SK-N-SH treated with all-trans-retinoic acid at 6 μM for 48 hours (cell line): ENCODE measurements at regions not wholly inside any gene's neighbourhood (a gene's known extent, or its start where the extent isn't known, plus 50 kb on each side); places are given as distances from the start of the nearest gene placed in this dataset.

ENCODE experiments used
- ATAC-seq: fragments of 200-7000 bp; cut with Tn5 transposase; 3 replicates; pipeline ENCODE4 v1.9.1; 2020; ENCODE audit warnings: mild to moderate bottlenecking, moderate library complexity
- ARNTL ChIP-seq: fragments of 450-650 bp; formaldehyde crosslinking; IDR thresholded peaks from 2 replicates; pipeline ENCODE4 v1.5.0; 2020; ENCODE audit warnings: low read depth, mild to moderate bottlenecking, moderate library complexity, borderline replicate concordance
- BACH2 ChIP-seq: fragments of 250-450 bp; sonication (Bioruptor Pico); IDR thresholded peaks from 2 replicates; pipeline ENCODE4 v1.9.0; 2021; ENCODE audit warnings: mild to moderate bottlenecking, borderline replicate concordance
- CSDC2 ChIP-seq: fragments of 250-450 bp; sonication (Bioruptor Pico); IDR thresholded peaks from 2 replicates; pipeline ENCODE4 v1.5.0; 2020; ENCODE audit warnings: mild to moderate bottlenecking, moderate library complexity
- CSRNP3 ChIP-seq: fragments of 250-450 bp; sonication (Bioruptor Pico); IDR thresholded peaks from 2 replicates; pipeline ENCODE4 v1.5.1; 2021; ENCODE audit warnings: mild to moderate bottlenecking, moderate library complexity
- ESRRG ChIP-seq: fragments of 250-450 bp; sonication (Bioruptor Pico); IDR thresholded peaks from 2 replicates; pipeline ENCODE4 v1.6.1; 2021; ENCODE audit warnings: mild to moderate bottlenecking
- GLIS3 ChIP-seq: fragments of 250-450 bp; sonication (Bioruptor Pico); IDR thresholded peaks from 2 replicates; pipeline ENCODE4 v1.5.0; 2020; ENCODE audit warnings: mild to moderate bottlenecking, moderate library complexity
- ISL1 ChIP-seq: fragments of 250-450 bp; sonication (Bioruptor Pico); IDR thresholded peaks from 2 replicates; pipeline ENCODE4 v2.1.2; 2022; ENCODE audit warnings: mild to moderate bottlenecking, moderate library complexity
- OSR1 ChIP-seq: fragments of 250-450 bp; sonication (Bioruptor Pico); IDR thresholded peaks from 2 replicates; pipeline ENCODE4 v1.8.0; 2022; ENCODE audit warnings: moderate library complexity, mild to moderate bottlenecking, inconsistent platforms
- SNAI2 ChIP-seq: fragments of 250-450 bp; sonication (Bioruptor Pico); IDR thresholded peaks from 2 replicates; pipeline ENCODE4 v1.5.0; 2020; ENCODE audit warnings: mild to moderate bottlenecking, moderate library complexity
- TCF4 ChIP-seq: fragments of 250-450 bp; sonication (Bioruptor Pico); IDR thresholded peaks from 2 replicates; pipeline ENCODE4 v1.8.0; 2021; ENCODE audit warnings: mild to moderate bottlenecking, moderate library complexity, borderline replicate concordance
- TOX ChIP-seq: fragments of 250-450 bp; sonication (Bioruptor Pico); IDR thresholded peaks from 2 replicates; pipeline ENCODE4 v1.8.0; 2021; ENCODE audit warnings: mild to moderate bottlenecking, moderate library complexity, borderline replicate concordance
- ZC3H10 ChIP-seq: fragments of 250-450 bp; sonication (Bioruptor Pico); IDR thresholded peaks from 2 replicates; pipeline ENCODE4 v1.5.1; 2021; ENCODE audit warnings: mild to moderate bottlenecking, moderate library complexity
- ZFP3 ChIP-seq: fragments of 250-450 bp; sonication (Bioruptor Pico); IDR thresholded peaks from 2 replicates; pipeline ENCODE4 v1.5.0; 2020; ENCODE audit warnings: mild to moderate bottlenecking, moderate library complexity
- ZFP30 ChIP-seq: fragments of 450-650 bp; formaldehyde crosslinking; IDR thresholded peaks from 2 replicates; pipeline ENCODE4 v1.5.0; 2022; ENCODE audit warnings: mild to moderate bottlenecking, moderate library complexity
- ZNF565 ChIP-seq: fragments of 450-650 bp; formaldehyde crosslinking; conservative IDR thresholded peaks from 2 replicates; pipeline ENCODE4 v1.5.0; 2020; ENCODE audit warnings: low read depth, mild to moderate bottlenecking, moderate library complexity
- ZNF70 ChIP-seq: fragments of 450-650 bp; formaldehyde crosslinking; IDR thresholded peaks from 2 replicates; pipeline ENCODE4 v1.5.0; 2020; ENCODE audit warnings: mild to moderate bottlenecking, moderate library complexity
- TF ChIP-seq, protein P1 (sequence below): fragments of 250-450 bp; sonication (Bioruptor Pico); IDR thresholded peaks from 2 replicates; pipeline ENCODE4 v1.8.0; 2021; ENCODE audit warnings: low read depth, mild to moderate bottlenecking, moderate library complexity, borderline replicate concordance
- TF ChIP-seq, protein P2 (sequence below): fragments of 250-450 bp; sonication (Bioruptor Pico); IDR thresholded peaks from 2 replicates; pipeline ENCODE4 v1.8.0; 2020; ENCODE audit warnings: mild to moderate bottlenecking, moderate library complexity, borderline replicate concordance
- TF ChIP-seq, protein P3 (sequence below): fragments of 250-450 bp; sonication (Bioruptor Pico); IDR thresholded peaks from 2 replicates; pipeline ENCODE4 v1.5.1; 2020; ENCODE audit warnings: low read depth, mild to moderate bottlenecking, moderate library complexity
- TF ChIP-seq, protein P4 (sequence below): fragments of 250-450 bp; sonication (Bioruptor Pico); IDR thresholded peaks from 2 replicates; pipeline ENCODE4 v1.5.0; 2020; ENCODE audit warnings: mild to moderate bottlenecking, moderate library complexity

DNA sequence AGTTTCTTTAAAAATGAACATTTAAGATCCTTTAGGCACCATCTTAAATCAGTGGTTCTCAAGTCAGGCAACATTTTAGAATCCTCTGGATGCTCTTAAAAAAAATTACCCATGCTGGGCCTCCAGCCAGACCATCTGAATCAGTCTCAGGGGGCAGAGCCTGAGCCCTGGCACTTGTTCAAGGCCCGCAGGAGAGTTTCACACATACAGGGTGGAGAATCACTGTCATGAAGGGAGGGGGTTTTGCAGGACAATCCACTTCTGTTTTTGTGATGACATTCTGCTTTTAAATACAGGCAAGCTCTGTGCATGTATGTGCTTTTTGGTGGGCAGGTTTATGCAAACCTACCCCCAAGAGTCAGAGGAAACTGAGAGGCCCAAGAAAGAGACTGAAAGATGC lies 268.6 kb downstream of the SEC23IP start (continued):
- TF ChIP-seq CSRNP3 (no peak), BACH2 (CRISPR knock-in tag) (no peak)

DNA sequence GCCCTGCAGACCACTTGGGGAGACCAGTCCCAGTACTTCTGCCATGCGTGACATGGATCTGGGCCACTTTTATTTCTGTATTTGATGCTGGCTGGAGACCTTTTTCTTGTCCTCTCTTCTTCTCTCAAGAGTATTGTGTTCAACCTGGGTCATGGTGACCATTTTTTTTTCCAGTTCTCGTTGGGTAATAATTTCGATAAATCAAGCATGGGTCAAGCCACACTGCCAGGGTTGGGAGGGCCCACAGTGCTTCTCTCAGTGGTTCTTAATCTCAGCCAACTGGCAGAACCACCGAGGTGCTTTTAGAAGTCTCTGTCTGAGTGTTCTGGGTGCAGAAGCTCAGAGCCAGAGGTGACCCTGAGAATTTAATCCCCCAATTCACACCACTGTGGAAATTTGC lies 269.9 kb downstream of the SEC23IP start:
- no peak for ATAC-seq
- TF ChIP-seq GLIS3 (CRISPR knock-in tag), result no peak
- TF ChIP-seq ZNF70 (CRISPR knock-in tag), result no peak
- no peak for TF ChIP-seq TCF4 (CRISPR knock-in tag)
- no peak for TF ChIP-seq ESRRG (CRISPR knock-in tag)
- no peak for TF ChIP-seq ZFP3 (CRISPR knock-in tag)
- TF ChIP-seq OSR1 (CRISPR knock-in tag), result no peak
- TF ChIP-seq, protein P1, sequence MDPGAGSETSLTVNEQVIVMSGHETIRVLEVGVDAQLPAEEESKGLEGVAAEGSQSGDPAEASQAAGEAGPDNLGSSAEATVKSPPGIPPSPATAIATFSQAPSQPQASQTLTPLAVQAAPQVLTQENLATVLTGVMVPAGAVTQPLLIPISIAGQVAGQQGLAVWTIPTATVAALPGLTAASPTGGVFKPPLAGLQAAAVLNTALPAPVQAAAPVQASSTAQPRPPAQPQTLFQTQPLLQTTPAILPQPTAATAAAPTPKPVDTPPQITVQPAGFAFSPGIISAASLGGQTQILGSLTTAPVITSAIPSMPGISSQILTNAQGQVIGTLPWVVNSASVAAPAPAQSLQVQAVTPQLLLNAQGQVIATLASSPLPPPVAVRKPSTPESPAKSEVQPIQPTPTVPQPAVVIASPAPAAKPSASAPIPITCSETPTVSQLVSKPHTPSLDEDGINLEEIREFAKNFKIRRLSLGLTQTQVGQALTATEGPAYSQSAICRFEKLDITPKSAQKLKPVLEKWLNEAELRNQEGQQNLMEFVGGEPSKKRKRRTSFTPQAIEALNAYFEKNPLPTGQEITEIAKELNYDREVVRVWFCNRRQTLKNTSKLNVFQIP (CRISPR knock-in tag), result no peak
- TF ChIP-seq ISL1 (CRISPR knock-in tag), result no peak
- TF ChIP-seq CSRNP3, result no peak
- no peak for TF ChIP-seq ZC3H10 (CRISPR knock-in tag)

DNA sequence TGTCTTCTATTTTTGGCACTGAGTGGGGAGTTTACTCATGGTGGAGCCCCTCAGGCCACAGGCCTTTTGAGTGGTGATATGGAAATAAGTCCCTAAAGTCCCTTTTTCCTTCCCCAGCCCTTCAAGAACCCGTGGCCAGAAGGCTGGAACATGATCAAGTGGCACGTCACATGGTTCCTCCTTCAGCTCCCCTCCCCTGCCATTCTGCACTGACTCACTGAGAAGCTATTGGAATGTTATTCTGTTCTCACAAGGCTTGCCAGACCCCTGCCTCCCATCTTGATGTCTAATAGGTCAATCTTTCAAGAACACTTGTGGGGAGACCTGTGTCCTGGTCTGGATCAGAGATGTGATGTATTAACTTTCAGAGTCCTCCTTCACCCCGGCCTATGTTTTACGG lies 279.8 kb downstream of the SEC23IP start:
- no peak; the same call in 2 of the 3 replicates for ATAC-seq
- TF ChIP-seq OSR1 (CRISPR knock-in tag) (no peak), ZNF70 (CRISPR knock-in tag) (no peak), CSRNP3 (no peak), ZFP30 (CRISPR knock-in tag) (no peak), TOX (no peak), ESRRG (CRISPR knock-in tag) (no peak), ZC3H10 (CRISPR knock-in tag) (no peak)
- TF ChIP-seq, protein P2, sequence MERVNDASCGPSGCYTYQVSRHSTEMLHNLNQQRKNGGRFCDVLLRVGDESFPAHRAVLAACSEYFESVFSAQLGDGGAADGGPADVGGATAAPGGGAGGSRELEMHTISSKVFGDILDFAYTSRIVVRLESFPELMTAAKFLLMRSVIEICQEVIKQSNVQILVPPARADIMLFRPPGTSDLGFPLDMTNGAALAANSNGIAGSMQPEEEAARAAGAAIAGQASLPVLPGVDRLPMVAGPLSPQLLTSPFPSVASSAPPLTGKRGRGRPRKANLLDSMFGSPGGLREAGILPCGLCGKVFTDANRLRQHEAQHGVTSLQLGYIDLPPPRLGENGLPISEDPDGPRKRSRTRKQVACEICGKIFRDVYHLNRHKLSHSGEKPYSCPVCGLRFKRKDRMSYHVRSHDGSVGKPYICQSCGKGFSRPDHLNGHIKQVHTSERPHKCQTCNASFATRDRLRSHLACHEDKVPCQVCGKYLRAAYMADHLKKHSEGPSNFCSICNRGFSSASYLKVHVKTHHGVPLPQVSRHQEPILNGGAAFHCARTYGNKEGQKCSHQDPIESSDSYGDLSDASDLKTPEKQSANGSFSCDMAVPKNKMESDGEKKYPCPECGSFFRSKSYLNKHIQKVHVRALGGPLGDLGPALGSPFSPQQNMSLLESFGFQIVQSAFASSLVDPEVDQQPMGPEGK (CRISPR knock-in tag), result no peak

DNA sequence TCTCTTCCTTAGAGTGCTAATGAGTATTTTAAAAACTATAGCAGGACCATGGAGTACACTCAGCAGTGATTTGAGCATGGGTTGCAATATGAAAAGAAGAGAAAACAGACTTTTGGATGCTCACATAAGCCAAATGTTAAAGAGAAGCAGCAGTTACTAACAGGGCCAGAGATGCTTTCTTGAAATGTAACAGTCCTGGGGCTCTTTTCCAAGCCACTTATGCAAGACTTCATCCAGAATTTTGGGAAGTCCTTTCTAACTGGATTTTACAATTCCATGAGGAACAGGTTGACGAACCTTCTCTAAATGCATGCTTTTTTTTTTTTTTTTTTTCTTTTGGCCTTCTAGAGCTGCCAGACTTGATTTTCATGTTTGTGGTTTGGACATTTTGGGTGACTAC lies 282.0 kb downstream of the SEC23IP start:
- ATAC-seq, result no peak
- TF ChIP-seq SNAI2 (CRISPR knock-in tag) (no peak), ZNF565 (no peak), CSRNP3 (no peak), ZFP3 (CRISPR knock-in tag) (no peak), ARNTL (no peak), CSDC2 (CRISPR knock-in tag) (no peak), ISL1 (CRISPR knock-in tag) (no peak), TCF4 (CRISPR knock-in tag) (no peak), ZC3H10 (CRISPR knock-in tag) (no peak), GLIS3 (CRISPR knock-in tag) (no peak)
- TF ChIP-seq, protein P1 (CRISPR knock-in tag), result no peak
- TF ChIP-seq, protein P3, sequence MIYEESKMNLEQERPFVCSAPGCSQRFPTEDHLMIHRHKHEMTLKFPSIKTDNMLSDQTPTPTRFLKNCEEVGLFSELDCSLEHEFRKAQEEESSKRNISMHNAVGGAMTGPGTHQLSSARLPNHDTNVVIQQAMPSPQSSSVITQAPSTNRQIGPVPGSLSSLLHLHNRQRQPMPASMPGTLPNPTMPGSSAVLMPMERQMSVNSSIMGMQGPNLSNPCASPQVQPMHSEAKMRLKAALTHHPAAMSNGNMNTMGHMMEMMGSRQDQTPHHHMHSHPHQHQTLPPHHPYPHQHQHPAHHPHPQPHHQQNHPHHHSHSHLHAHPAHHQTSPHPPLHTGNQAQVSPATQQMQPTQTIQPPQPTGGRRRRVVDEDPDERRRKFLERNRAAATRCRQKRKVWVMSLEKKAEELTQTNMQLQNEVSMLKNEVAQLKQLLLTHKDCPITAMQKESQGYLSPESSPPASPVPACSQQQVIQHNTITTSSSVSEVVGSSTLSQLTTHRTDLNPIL (CRISPR knock-in tag), result no peak
- TF ChIP-seq, protein P4, sequence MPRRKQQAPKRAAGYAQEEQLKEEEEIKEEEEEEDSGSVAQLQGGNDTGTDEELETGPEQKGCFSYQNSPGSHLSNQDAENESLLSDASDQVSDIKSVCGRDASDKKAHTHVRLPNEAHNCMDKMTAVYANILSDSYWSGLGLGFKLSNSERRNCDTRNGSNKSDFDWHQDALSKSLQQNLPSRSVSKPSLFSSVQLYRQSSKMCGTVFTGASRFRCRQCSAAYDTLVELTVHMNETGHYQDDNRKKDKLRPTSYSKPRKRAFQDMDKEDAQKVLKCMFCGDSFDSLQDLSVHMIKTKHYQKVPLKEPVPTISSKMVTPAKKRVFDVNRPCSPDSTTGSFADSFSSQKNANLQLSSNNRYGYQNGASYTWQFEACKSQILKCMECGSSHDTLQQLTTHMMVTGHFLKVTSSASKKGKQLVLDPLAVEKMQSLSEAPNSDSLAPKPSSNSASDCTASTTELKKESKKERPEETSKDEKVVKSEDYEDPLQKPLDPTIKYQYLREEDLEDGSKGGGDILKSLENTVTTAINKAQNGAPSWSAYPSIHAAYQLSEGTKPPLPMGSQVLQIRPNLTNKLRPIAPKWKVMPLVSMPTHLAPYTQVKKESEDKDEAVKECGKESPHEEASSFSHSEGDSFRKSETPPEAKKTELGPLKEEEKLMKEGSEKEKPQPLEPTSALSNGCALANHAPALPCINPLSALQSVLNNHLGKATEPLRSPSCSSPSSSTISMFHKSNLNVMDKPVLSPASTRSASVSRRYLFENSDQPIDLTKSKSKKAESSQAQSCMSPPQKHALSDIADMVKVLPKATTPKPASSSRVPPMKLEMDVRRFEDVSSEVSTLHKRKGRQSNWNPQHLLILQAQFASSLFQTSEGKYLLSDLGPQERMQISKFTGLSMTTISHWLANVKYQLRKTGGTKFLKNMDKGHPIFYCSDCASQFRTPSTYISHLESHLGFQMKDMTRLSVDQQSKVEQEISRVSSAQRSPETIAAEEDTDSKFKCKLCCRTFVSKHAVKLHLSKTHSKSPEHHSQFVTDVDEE (CRISPR knock-in tag), result no peak
